ENCODE measurements at regions not wholly inside any gene's neighbourhood (a gene's known extent, or its start where the extent isn't known, plus 50 kb on each side); places are given as distances from the start of the nearest gene placed in this dataset.

DNA sequence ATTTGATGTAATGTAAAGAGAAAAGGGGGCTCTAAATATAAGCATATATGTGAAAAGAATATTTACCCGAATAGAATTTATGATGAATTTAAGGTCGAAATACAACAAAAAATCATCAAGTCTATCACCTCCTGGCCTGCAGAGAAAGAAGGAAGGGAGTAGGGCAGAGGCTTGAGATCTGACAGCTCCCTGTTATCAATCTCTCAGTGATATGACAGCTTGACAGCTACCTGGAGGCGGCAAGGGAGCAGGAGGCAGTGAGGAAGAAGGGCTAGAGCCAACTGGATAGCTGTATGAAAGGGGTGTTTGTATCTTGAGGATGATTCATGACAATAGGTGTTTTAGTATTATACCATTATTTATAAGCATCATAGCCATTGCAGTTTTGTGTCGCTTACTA lies 299.8 kb upstream of the DNAJC19 start:
- Histone ChIP-seq H3K36me3 (ENCODE audit: low read depth) (no peaks in the 10 kb centered on the region), H3K9me3 (no peaks in the 10 kb centered on the region), H3K4me3 (no peak overlapping the region), H3K4me1 (ENCODE audit: low read depth) (no peaks in the 10 kb centered on the region)
- ATAC-seq (no peak), DNase-seq (no peak)
- no peak for TF ChIP-seq CTCF (IDR thresholded peaks at IDR 0.05)
- intact Hi-C loops (cut with DNase I, micrococcal nuclease) = no loop called here

DNA sequence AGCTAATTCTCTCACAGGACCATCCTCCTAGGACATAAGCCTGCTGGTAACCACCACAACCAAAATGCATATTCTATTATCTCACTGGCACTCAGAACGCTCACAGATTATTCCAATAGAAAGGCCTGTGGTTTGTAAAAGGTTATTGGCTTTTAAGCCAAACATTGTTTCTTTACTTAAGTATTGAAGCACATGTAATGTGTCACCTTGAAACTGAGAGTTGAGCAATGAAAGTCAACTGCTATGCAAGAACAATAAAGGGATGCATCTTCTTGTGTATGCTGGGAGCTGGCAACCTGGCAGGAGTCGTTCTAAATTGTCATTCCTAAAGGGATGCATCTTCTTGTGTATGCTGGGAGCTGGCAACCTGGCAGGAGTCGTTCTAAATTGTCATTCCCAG lies 298.6 kb upstream of the DNAJC19 start:
- no peak for TF ChIP-seq CTCF (IDR thresholded peaks at IDR 0.05)
- H3K4me3 ChIP-seq = no peak overlapping the region
- H3K36me3 ChIP-seq (ENCODE audit: low read depth) = no peaks in the 10 kb centered on the region
- no peaks in the 10 kb centered on the region for H3K9me3 ChIP-seq
- H3K4me1 ChIP-seq (ENCODE audit: low read depth) = no peaks in the 10 kb centered on the region
- ATAC-seq = no peak
- DNase-seq = no peak
- intact Hi-C loops (cut with DNase I, micrococcal nuclease) = no loop called here

DNA sequence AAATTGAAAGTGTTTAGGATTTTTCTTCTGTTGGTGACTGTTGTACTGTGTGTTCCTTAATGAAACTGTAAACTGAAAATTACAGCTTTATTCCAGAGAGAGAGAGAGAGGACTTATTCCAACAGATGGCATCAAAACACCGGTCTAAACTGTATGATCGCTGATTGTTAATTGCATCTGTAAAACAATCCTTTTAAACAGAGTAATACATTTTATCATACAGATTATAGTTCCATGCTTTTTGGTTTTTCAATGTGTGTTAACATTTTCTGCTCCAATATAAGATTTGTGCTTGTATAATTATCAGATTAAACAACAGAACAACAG lies 289.7 kb upstream of the DNAJC19 start:
- intact Hi-C loops (cut with DNase I, micrococcal nuclease) = no loop called here
- Histone ChIP-seq H3K4me3 (no peak overlapping the region), H3K4me1 (ENCODE audit: low read depth) (no peaks in the 10 kb centered on the region), H3K36me3 (ENCODE audit: low read depth) (no peaks in the 10 kb centered on the region), H3K9me3 (no peaks in the 10 kb centered on the region)
- DNase-seq = no peak
- no peak for TF ChIP-seq CTCF (IDR thresholded peaks at IDR 0.05)
- ATAC-seq = no peak

DNA sequence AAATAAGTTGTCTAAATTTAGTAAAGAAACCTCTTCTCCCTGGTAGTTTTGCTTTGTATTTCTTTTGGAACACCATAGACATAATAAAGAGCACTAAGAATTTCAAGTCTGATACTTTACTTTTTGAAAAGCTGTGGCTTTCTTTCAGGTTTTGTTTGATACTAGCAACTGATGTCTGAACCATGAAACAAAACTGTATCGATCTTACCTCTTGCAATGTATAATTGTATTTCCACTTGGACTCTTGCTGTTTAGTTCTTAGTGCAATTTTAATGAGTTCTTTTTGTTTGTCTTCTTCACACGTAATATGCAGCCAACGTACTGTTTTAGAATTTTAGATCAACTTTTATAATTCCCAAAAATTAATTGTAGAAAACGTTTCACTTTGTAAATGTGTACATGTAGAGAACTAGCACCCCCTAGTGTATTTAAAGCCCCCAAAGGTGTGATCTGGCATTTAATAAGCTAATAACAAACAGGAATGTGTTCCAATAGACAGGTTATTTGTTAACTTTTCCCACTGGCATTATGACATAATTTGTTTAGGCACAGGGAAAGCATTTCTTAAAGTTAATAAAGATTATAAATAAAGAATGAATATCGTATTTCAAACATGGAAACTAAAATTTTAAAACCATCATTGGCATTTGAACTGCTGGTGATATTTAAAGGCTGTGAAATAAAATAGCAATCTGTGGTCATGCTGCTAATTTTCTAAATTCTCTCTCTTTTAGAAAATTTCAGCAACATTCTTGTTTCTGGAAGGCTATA lies 289.1 kb upstream of the DNAJC19 start:
- no peaks in the 10 kb centered on the region for H3K36me3 ChIP-seq (ENCODE audit: low read depth)
- H3K9me3 ChIP-seq = no peaks in the 10 kb centered on the region
- H3K4me3 ChIP-seq = no peak overlapping the region
- DNase-seq = no peak
- no peaks in the 10 kb centered on the region for H3K4me1 ChIP-seq (ENCODE audit: low read depth)
- intact Hi-C loops (cut with DNase I, micrococcal nuclease) = no loop called here
- no peak for TF ChIP-seq CTCF (IDR thresholded peaks at IDR 0.05)
- ATAC-seq = no peak

GRCh38 chr3:181276358-181276896 lies 286.9 kb upstream of the DNAJC19 start:
- no peaks in the 10 kb centered on the region for H3K9me3 ChIP-seq
- no peak overlapping the region for H3K4me3 ChIP-seq
- DNase-seq (no peak), ATAC-seq (no peak)
- H3K4me1 ChIP-seq (ENCODE audit: low read depth) = no peaks in the 10 kb centered on the region
- no peak for TF ChIP-seq CTCF (IDR thresholded peaks at IDR 0.05)
- H3K36me3 ChIP-seq (ENCODE audit: low read depth) = no peaks in the 10 kb centered on the region
- intact Hi-C loops (cut with DNase I, micrococcal nuclease) = no loop called here

All from mucosa of descending colon (tissue), 3 donors.